CD4-positive, alpha-beta T cell (primary cell): ENCODE measurements at regions not wholly inside any gene's neighbourhood (a gene's known extent, or its start where the extent isn't known, plus 50 kb on each side); places are given as distances from the start of the nearest gene placed in this dataset.

Experiments
- ATAC-seq: fragments of 200-7000 bp; cut with Tn5 transposase; one replicate; pipeline ENCODE4 v1.10.0; 2022; ENCODE audit warnings: mild to moderate bottlenecking; ENCODE audit not compliant: poor library complexity
- CTCF ChIA-PET: fragments of 350-600 bp; sonication (Branson Sonifier 250); formaldehyde crosslinking; loops from one replicate; lab custom pipeline; 2021; ENCODE audit warnings: antibody characterized with exemption, inconsistent platforms; lab: Charles Lee
- POLR2A ChIA-PET: fragments of 350-600 bp; sonication (Branson Sonifier 250); formaldehyde crosslinking; loops from one replicate; lab custom pipeline; 2021; ENCODE audit warnings: antibody characterized with exemption, inconsistent platforms; lab: Charles Lee
- DNase-seq, 14 experiments: peaks; one replicate each; pipeline ENCODE4 v3.0.0-alpha.2; 2013 to 2020; ENCODE audit warnings: mixed read lengths in 2 of 14
- H3K27ac ChIP-seq, 2 donors: one replicate each; pipeline versions ENCODE4 v1.5.1 to v1.7.0; 2013; ENCODE audit warnings: low read length in 2 of 2, low read depth in 1 of 2, mild to moderate bottlenecking in 1 of 2
- H3K27me3 ChIP-seq, 2 experiments: 1 replicate in 1 of 2; 2 replicates in 1 of 2; pipeline versions ENCODE4 v1.6.1 to v1.7.0; 2013; ENCODE audit warnings: low read length in 2 of 2, control low read depth in 1 of 2, mild to moderate bottlenecking in 1 of 2, moderate library complexity in 1 of 2; ENCODE audit not compliant: insufficient read depth in 2 of 2, control insufficient read depth in 1 of 2
- H3K36me3 ChIP-seq: one replicate; pipeline ENCODE4 v1.6.1; 2013; ENCODE audit warnings: low read length, control low read depth; ENCODE audit not compliant: insufficient read depth
- H3K4me1 ChIP-seq: one replicate; pipeline ENCODE4 v1.6.1; 2013; ENCODE audit warnings: low read length, control low read depth; ENCODE audit not compliant: insufficient read depth
- H3K4me3 ChIP-seq: one replicate; pipeline ENCODE4 v1.5.1; 2013; ENCODE audit warnings: mild to moderate bottlenecking, low read length, moderate library complexity
- H3K9me3 ChIP-seq, 2 experiments: 1 replicate in 1 of 2; 2 replicates in 1 of 2; pipeline versions ENCODE4 v1.6.1 to v1.7.0; 2013; ENCODE audit warnings: low read length in 2 of 2, mild to moderate bottlenecking in 2 of 2, control low read depth in 1 of 2, moderate library complexity in 1 of 2; ENCODE audit not compliant: control insufficient read depth in 1 of 2, insufficient read depth in 1 of 2
- H3K27ac Mint-ChIP-seq: one replicate; pipeline ENCODE4 v1.8.0; 2020; ENCODE audit warnings: mixed read lengths
- H3K27me3 Mint-ChIP-seq: one replicate; pipeline ENCODE4 v1.8.0; 2021; ENCODE audit warnings: mixed read lengths
- H3K36me3 Mint-ChIP-seq: one replicate; pipeline ENCODE4 v1.8.0; 2021; ENCODE audit warnings: low read depth, mixed read lengths
- H3K4me1 Mint-ChIP-seq: one replicate; pipeline ENCODE4 v1.8.0; 2021; ENCODE audit warnings: low read depth, mixed read lengths
- H3K4me3 Mint-ChIP-seq: one replicate; pipeline ENCODE4 v1.8.0; 2020; ENCODE audit warnings: mild to moderate bottlenecking, mixed read lengths
- H3K9me3 Mint-ChIP-seq: one replicate; pipeline ENCODE4 v1.8.0; 2020; ENCODE audit warnings: mixed read lengths
- CTCF ChIP-seq: fragments of 200-600 bp; IDR thresholded peaks from one replicate; pipeline ENCODE4 v1.8.0; 2022; ENCODE audit warnings: antibody characterized with exemption, mild to moderate bottlenecking
- intact Hi-C, 2 experiments: fragments of 100-400 bp; cut with DNase I in 1 of 2; cut with micrococcal nuclease in 1 of 2; formaldehyde crosslinking; loops; one replicate each; pipeline versions ENCODE4 v1.15.1 to v1.9.0; 2023 to 2025; cut with DNase I, micrococcal nuclease

- H3K27ac ChIP-seq = no peak overlapping the region
- Mint-ChIP-seq H3K4me3 (no peak overlapping the region), H3K27ac (no peak overlapping the region), H3K4me1 (no peaks in the 10 kb centered on the region), H3K36me3 (no peaks in the 10 kb centered on the region), H3K9me3 (peaks cover 7% of the 10 kb centered on the region), H3K27me3 (no peaks in the 10 kb centered on the region)
- no peak for DNase-seq
- POLR2A ChIA-PET = no interaction called here
- no peaks in the 10 kb centered on the region for H3K36me3 ChIP-seq
- H3K27me3 ChIP-seq = no peaks in the 10 kb centered on the region
- no peak for ATAC-seq
- intact Hi-C loops = no loop called here
- CTCF ChIA-PET = no interaction called here
- no peak overlapping the region for H3K4me3 ChIP-seq
- H3K9me3 ChIP-seq = no peaks in the 10 kb centered on the region
- no peaks in the 10 kb centered on the region for H3K4me1 ChIP-seq
- no peak for TF ChIP-seq CTCF
Measured at GRCh38 chr16:65225488-65225887, 103.6 kb upstream of the CDH11 start.

GRCh38 chr16:65224994-65225393, 103.1 kb upstream of the CDH11 start:
- no peak for ATAC-seq
- H3K4me3 Mint-ChIP-seq = no peak overlapping the region
- no peak overlapping the region for H3K27ac Mint-ChIP-seq
- intact Hi-C loops = no loop called here
- DNase-seq = no peak
- Histone ChIP-seq H3K36me3 (no peaks in the 10 kb centered on the region), H3K27ac (no peak overlapping the region), H3K4me1 (no peaks in the 10 kb centered on the region), H3K4me3 (no peak overlapping the region), H3K27me3 (no peaks in the 10 kb centered on the region), H3K9me3 (no peaks in the 10 kb centered on the region)
- H3K27me3 Mint-ChIP-seq = no peaks in the 10 kb centered on the region
- TF ChIP-seq CTCF = no peak
- ChIA-PET POLR2A (no interaction called here), CTCF (no interaction called here)
- no peaks in the 10 kb centered on the region for H3K4me1 Mint-ChIP-seq
- peaks cover 7% of the 10 kb centered on the region for H3K9me3 Mint-ChIP-seq
- no peaks in the 10 kb centered on the region for H3K36me3 Mint-ChIP-seq

GRCh38 chr16:65224471-65224870, 102.6 kb upstream of the CDH11 start:
- TF ChIP-seq CTCF = no peak
- Mint-ChIP-seq H3K4me3 (no peak overlapping the region), H3K27ac (no peak overlapping the region), H3K36me3 (no peaks in the 10 kb centered on the region), H3K27me3 (no peaks in the 10 kb centered on the region), H3K9me3 (peaks cover 7% of the 10 kb centered on the region), H3K4me1 (no peaks in the 10 kb centered on the region)
- Histone ChIP-seq H3K4me3 (no peak overlapping the region), H3K9me3 (no peaks in the 10 kb centered on the region), H3K27ac (no peak overlapping the region), H3K27me3 (no peaks in the 10 kb centered on the region), H3K4me1 (no peaks in the 10 kb centered on the region), H3K36me3 (no peaks in the 10 kb centered on the region)
- DNase-seq (no peak), ATAC-seq (no peak)
- CTCF ChIA-PET = no interaction called here
- POLR2A ChIA-PET = no interaction called here
- intact Hi-C loops = no loop called here
